K562 (cell line): ENCODE measurements at regions not wholly inside any gene's neighbourhood (a gene's known extent, or its start where the extent isn't known, plus 50 kb on each side); places are given as distances from the start of the nearest gene placed in this dataset.
A peak's percentile ranks its signal among the peaks of the same experiment; 100 is the strongest.
"Not testable (repeated sequence)": the region's sequence is repeated elsewhere in the genome, so short reads cannot be mapped to it uniquely, and the experiment has no call there.

Experiments
- ATAC-seq: fragments of 200-7000 bp; cut with Tn5 transposase; 3 replicates; pipeline ENCODE4 v1.9.1; 2020; ENCODE audit warnings: moderate library complexity
- BruUV-seq: library from RNA; stranded (reverse); fragments of 400-500 nt; replicated peaks from 2 replicates; lab custom pipeline; 2021; lab: Mats Ljungman, UMichigan
- CTCF ChIA-PET: fragments of 300-600 bp; formaldehyde crosslinking; extraction: SDS; loops from one replicate; lab custom pipeline; 2021; ENCODE audit warnings: low intra/inter-chr PET ratio; lab: Yijun Ruan, JAX
- POLR2A ChIA-PET: fragments of 300-600, 350-650 bp; sonication (Branson Sonifier 250); formaldehyde crosslinking; extraction: SDS; loops from one replicate; lab custom pipeline; 2021; ENCODE audit warnings: antibody characterized with exemption, inconsistent platforms; lab: Yijun Ruan, JAX
- DNase-seq, 4 experiments: peaks; one replicate each; pipeline versions ENCODE4 v3.0.0 to v3.0.0-alpha.2; 2011 to 2018; ENCODE audit warnings: low spot score in 3 of 4, mixed read lengths in 3 of 4; ENCODE audit errors: extremely low read depth in 1 of 4
- FAIRE-seq: peaks from 2 replicates; lab custom pipeline; 2011; peaks lifted over from hg19 to GRCh38; lab: Jason Lieb, UNC
- H2AFZ ChIP-seq: 2 replicates; pipeline ENCODE4 v1.6.0; 2011; ENCODE audit warnings: low read depth, low read length, control low read depth, inconsistent platforms
- H3K27ac ChIP-seq: fragments of 200-600 bp; 3 replicates; pipeline ENCODE4 v1.8.0; 2011; ENCODE audit warnings: low read depth, mild to moderate bottlenecking, control low read depth, inconsistent platforms, low read length, moderate library complexity, mixed read lengths; ENCODE audit errors: extremely low read depth
- H3K27me3 ChIP-seq, 2 experiments: fragments of 300-600 bp in 1 of 2; 2 replicates in 1 of 2; 3 replicates in 1 of 2; pipeline versions ENCODE4 v1.6.0 to v1.8.0; 2011; ENCODE audit warnings: inconsistent platforms in 2 of 2, low read length in 2 of 2, mild to moderate bottlenecking in 1 of 2, mixed read lengths in 1 of 2, moderate library complexity in 1 of 2; ENCODE audit not compliant: control insufficient read depth in 2 of 2, insufficient read depth in 2 of 2
- H3K36me3 ChIP-seq: fragments of 300-600 bp; 3 replicates; pipeline ENCODE4 v1.8.0; 2011; ENCODE audit warnings: mild to moderate bottlenecking, low read length, inconsistent platforms; ENCODE audit not compliant: control insufficient read depth, insufficient read depth
- H3K4me1 ChIP-seq, 2 experiments: fragments of 200-600 bp in 1 of 2; replicated peaks in 1 of 2; 2 replicates in 1 of 2; 3 replicates in 1 of 2; pipeline versions ENCODE4 v1.5.1 to v1.8.0; 2011; ENCODE audit warnings: inconsistent platforms in 2 of 2, low read length in 2 of 2, mild to moderate bottlenecking in 1 of 2, mixed read lengths in 1 of 2, moderate library complexity in 1 of 2; ENCODE audit not compliant: control insufficient read depth in 2 of 2, insufficient read depth in 2 of 2
- H3K4me2 ChIP-seq: 2 replicates; pipeline ENCODE4 v1.6.1; 2011; ENCODE audit warnings: low read length, control low read depth, inconsistent platforms, mixed read lengths; ENCODE audit not compliant: insufficient read depth
- H3K4me3 ChIP-seq: fragments of 200-600 bp; sonication (generic), shearing (Covaris generic); 2 replicates; pipeline ENCODE4 v1.5.1; 2016; ENCODE audit warnings: control low read depth, inconsistent platforms
- H3K79me2 ChIP-seq: fragments of 200-600 bp; 3 replicates; pipeline ENCODE4 v1.8.0; 2011; ENCODE audit warnings: low read length, inconsistent platforms; ENCODE audit not compliant: control insufficient read depth, insufficient read depth
- H3K9ac ChIP-seq, 2 experiments: 2 replicates each; pipeline versions ENCODE4 v1.6.0 to v1.6.1; 2011; ENCODE audit warnings: low read depth in 2 of 2, low read length in 2 of 2, control low read depth in 1 of 2, inconsistent platforms in 1 of 2, mild to moderate bottlenecking in 1 of 2, mixed read lengths in 1 of 2; ENCODE audit not compliant: insufficient read depth in 1 of 2
- H3K9me1 ChIP-seq: one replicate; pipeline ENCODE4 v1.6.0; 2011; ENCODE audit warnings: inconsistent platforms, mild to moderate bottlenecking, low read length, moderate library complexity; ENCODE audit not compliant: control insufficient read depth, insufficient read depth
- H3K9me3 ChIP-seq: replicated peaks from 2 replicates; pipeline ENCODE4 v1.5.1; 2011; ENCODE audit warnings: low read depth, low read length, inconsistent platforms; ENCODE audit not compliant: control insufficient read depth, insufficient read depth
- H4K20me1 ChIP-seq: replicated peaks from 2 replicates; pipeline ENCODE4 v1.6.1; 2011; ENCODE audit warnings: low read length, inconsistent platforms, mixed read lengths; ENCODE audit not compliant: control insufficient read depth, insufficient read depth
- CCNT2 ChIP-seq: IDR thresholded peaks from 2 replicates; pipeline ENCODE4 v1.6.1; 2011; ENCODE audit warnings: borderline replicate concordance, low read depth, mild to moderate bottlenecking, moderate library complexity, mixed read lengths, low read length; ENCODE audit not compliant: insufficient read length; ENCODE audit errors: extremely low read depth
- RAD51 ChIP-seq: fragments of 450-650 bp; IDR thresholded peaks from 2 replicates; pipeline ENCODE4 v1.7.1; 2016; ENCODE audit warnings: low read depth, mild to moderate bottlenecking, borderline replicate concordance
- TAF1 ChIP-seq: IDR thresholded peaks from 2 replicates; pipeline ENCODE4 v1.6.1; 2011; ENCODE audit warnings: mild to moderate bottlenecking, low read length, moderate library complexity; ENCODE audit not compliant: insufficient read depth, control insufficient read depth, severe bottlenecking; ENCODE audit errors: extremely low read depth
- TRIM28 ChIP-seq: fragments of 450-650 bp; IDR thresholded peaks from 2 replicates; pipeline ENCODE4 v1.6.1; 2017
- ZNF175 ChIP-seq: fragments of 200-800 bp; sonication (Bioruptor generic); IDR thresholded peaks from 2 replicates; pipeline ENCODE4 v1.6.1; 2016; ENCODE audit warnings: low read depth, mild to moderate bottlenecking, missing genetic modification characterization, missing compliant biosample characterization
- ZNF41 ChIP-seq: fragments of 250-450 bp; sonication (Bioruptor Pico); conservative IDR thresholded peaks from 2 replicates; pipeline ENCODE4 v1.4.0; 2020; ENCODE audit warnings: mild to moderate bottlenecking
- ZNF589 ChIP-seq: fragments of 200-800 bp; sonication (Bioruptor generic); IDR thresholded peaks from 2 replicates; pipeline ENCODE4 v1.6.1; 2016; ENCODE audit warnings: low read depth, missing genetic modification characterization, missing compliant biosample characterization
- WGBS: fragments of 100-300 bp; shearing (Covaris generic); methylation state at CpG from one replicate; pipeline ENCODE4 v1.1.6; 2016; ENCODE audit warnings: low coverage, mixed read lengths; ENCODE audit not compliant: insufficient coverage; ENCODE audit errors: missing lambda C conversion rate; 5-methylcytosine and 5-hydroxymethylcytosine counted together
- in situ Hi-C: fragments of 300-500 bp; cut with MboI; formaldehyde crosslinking; loops from 4 replicates; pipeline ENCODE4 v1.15.0; 2018; ENCODE audit warnings: inconsistent platforms, mixed read lengths
- intact Hi-C: fragments of 100-400 bp; cut with micrococcal nuclease; formaldehyde crosslinking; loops from 2 replicates; pipeline ENCODE4 v1.14.2; 2022
- TF ChIP-seq, protein P1 (sequence below): fragments of 450-650 bp; IDR thresholded peaks from 2 replicates; pipeline ENCODE4 v1.6.1; 2018; ENCODE audit warnings: mild to moderate bottlenecking, low read depth; ENCODE audit not compliant: partially characterized antibody
- TF ChIP-seq, protein P2 (sequence below): sonication (generic); formaldehyde crosslinking; IDR thresholded peaks from 2 replicates; pipeline ENCODE4 v1.8.1; 2022; ENCODE audit warnings: missing genetic modification reagents

DNA sequence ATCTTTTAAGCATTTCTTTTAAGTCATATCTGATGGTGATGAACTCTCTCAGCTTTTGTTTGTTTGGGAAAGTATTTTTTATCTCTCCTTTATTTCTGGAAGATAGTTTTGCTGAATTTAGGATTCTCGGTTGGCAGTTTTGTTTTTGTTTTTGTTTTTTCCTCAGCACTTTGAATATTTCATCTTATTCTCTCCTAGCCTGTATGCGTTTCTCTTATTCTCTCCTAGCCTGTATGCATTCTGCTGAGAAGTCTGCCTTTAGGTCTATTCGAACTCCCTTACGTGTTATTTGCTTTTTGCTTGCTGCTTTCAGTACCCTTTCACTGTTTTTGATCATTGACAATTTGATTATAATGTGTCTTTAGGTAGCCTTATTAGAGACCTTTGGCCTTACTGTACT lies 787.8 kb upstream of the FAM174A start:
- Histone ChIP-seq H3K9me3 (0 out of 2 replicates have a peak, but pooled peaks cover 2% of the 10 kb centered on the region), H3K27me3 (no peaks in the 10 kb centered on the region), H2AFZ (no peak overlapping the region), H3K9ac (no peak overlapping the region), H3K4me3 (no peak overlapping the region), H4K20me1 (no peaks in the 10 kb centered on the region), H3K4me2 (no peak overlapping the region), H3K27ac (no peak overlapping the region), H3K9me1 (no peaks in the 10 kb centered on the region), H3K4me1 (no peaks in the 10 kb centered on the region), H3K79me2 (no peaks in the 10 kb centered on the region), H3K36me3 (no peaks in the 10 kb centered on the region)
- POLR2A ChIA-PET = no interaction called here
- intact Hi-C loops = no loop called here
- no TSS peak for BruUV-seq
- DNase-seq (no peak), FAIRE-seq (no peak), ATAC-seq (no peak)
- CTCF ChIA-PET = no interaction called here
- in situ Hi-C loops = no loop called here
- 6% methylated on average over 4 of the region's 4 CpGs for WGBS
- TF ChIP-seq TRIM28 (no peak), ZNF41 (no peak), CCNT2 (no peak), ZNF589 (no peak), ZNF175 (no peak), RAD51 (no peak), TAF1 (no peak)
- TF ChIP-seq, protein P1, sequence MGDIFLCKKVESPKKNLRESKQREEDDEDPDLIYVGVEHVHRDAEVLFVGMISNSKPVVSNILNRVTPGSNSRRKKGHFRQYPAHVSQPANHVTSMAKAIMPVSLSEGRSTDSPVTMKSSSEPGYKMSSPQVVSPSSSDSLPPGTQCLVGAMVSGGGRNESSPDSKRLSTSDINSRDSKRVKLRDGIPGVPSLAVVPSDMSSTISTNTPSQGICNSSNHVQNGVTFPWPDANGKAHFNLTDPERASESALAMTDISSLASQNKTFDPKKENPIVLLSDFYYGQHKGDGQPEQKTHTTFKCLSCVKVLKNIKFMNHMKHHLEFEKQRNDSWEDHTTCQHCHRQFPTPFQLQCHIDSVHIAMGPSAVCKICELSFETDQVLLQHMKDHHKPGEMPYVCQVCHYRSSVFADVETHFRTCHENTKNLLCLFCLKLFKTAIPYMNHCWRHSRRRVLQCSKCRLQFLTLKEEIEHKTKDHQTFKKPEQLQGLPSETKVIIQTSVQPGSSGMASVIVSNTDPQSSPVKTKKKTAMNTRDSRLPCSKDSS = no peak
- TF ChIP-seq, protein P2, sequence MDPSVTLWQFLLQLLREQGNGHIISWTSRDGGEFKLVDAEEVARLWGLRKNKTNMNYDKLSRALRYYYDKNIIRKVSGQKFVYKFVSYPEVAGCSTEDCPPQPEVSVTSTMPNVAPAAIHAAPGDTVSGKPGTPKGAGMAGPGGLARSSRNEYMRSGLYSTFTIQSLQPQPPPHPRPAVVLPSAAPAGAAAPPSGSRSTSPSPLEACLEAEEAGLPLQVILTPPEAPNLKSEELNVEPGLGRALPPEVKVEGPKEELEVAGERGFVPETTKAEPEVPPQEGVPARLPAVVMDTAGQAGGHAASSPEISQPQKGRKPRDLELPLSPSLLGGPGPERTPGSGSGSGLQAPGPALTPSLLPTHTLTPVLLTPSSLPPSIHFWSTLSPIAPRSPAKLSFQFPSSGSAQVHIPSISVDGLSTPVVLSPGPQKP (CRISPR knock-in tag) = no peak

DNA sequence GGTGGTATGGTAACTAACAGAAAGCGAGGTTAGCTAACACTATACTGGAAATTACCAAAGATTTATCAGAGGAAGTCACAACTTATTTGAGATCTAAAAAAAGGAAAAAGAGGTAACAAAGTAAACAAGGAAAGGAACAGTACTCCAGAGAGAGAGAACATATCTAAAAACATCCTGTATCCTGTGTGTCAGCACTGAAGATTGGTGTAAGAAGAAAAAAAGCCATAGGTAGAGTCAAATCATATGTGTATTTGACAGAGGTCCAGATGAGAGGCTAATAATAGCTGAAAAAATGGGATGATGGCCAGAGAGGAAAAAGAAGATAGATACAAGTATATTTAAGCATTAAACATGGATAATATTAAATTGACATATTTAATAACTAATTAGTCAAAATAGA lies 802.0 kb upstream of the FAM174A start:
- H3K4me2 ChIP-seq, H3K36me3 ChIP-seq, POLR2A ChIA-PET, in situ Hi-C loops, CTCF ChIA-PET, H3K27ac ChIP-seq, H4K20me1 ChIP-seq, H3K9me3 ChIP-seq, H3K9ac ChIP-seq, H3K4me1 ChIP-seq, H2AFZ ChIP-seq, H3K27me3 ChIP-seq, DNase-seq, ATAC-seq, H3K9me1 ChIP-seq, H3K4me3 ChIP-seq, intact Hi-C loops, BruUV-seq, H3K79me2 ChIP-seq: not testable (repeated sequence)
- WGBS = no CpG with 5 or more reads among the region's 1 CpG
- FAIRE-seq = peak; percentile 11
